PFSK-1 (cell line): ENCODE measurements at regions not wholly inside any gene's neighbourhood (a gene's known extent, or its start where the extent isn't known, plus 50 kb on each side); places are given as distances from the start of the nearest gene placed in this dataset.

ENCODE experiments used
- FOXP2 ChIP-seq: optimal IDR thresholded peaks from 2 replicates; pipeline ENCODE3; 2011; ENCODE audit warnings: borderline replicate concordance, control low read depth, inconsistent platforms; ENCODE audit not compliant: insufficient read depth; ENCODE audit errors: extremely low read length, extremely low read depth
- POLR2AphosphoS5 ChIP-seq: IDR thresholded peaks from 2 replicates; pipeline ENCODE4 v1.6.1; 2012; ENCODE audit warnings: low read depth, mild to moderate bottlenecking, control low read depth, low read length, moderate library complexity
- SIN3A ChIP-seq: IDR thresholded peaks from 2 replicates; pipeline ENCODE4 v1.6.1; 2012; ENCODE audit warnings: mild to moderate bottlenecking, low read length, moderate library complexity, borderline replicate concordance; ENCODE audit not compliant: insufficient read depth
- TAF1 ChIP-seq: IDR thresholded peaks from 2 replicates; pipeline ENCODE4 v1.6.1; 2012; ENCODE audit warnings: low read length, control low read depth, borderline replicate concordance; ENCODE audit not compliant: insufficient read depth
- TF ChIP-seq, protein P1 (sequence below), 2 experiments: IDR thresholded peaks; 2 replicates each; pipeline versions ENCODE4 v1.6.1 to v1.8.0; 2011 to 2012; ENCODE audit warnings: low read depth in 2 of 2, low read length in 2 of 2, control low read depth in 1 of 2, inconsistent platforms in 1 of 2, mild to moderate bottlenecking in 1 of 2, moderate library complexity in 1 of 2; ENCODE audit not compliant: insufficient read depth in 1 of 2

DNA sequence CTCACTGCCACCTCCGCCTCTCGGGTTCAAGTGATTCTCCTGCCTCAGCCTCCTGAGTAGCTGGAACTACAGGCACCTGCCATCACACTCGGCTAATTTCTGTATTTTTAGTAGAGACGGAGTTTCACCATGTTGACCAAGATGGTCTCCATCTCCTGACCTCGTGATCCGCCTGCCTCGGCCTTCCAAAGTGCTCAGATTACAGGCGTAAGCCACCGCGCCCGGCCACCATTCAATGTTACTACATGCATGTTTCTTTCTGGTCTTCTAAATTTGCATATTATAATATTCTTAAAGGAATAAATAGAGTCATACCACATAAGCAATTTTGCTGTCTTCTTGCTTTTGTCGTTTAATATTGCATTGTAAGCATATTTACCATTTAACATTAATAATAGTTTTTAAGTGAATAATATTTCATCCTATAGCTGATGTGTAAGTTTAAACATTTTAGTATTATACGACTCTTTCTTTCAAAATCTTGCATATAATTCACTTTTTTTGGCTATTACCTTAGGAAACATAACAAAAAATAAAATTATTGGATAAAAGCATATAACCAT lies 1270.4 kb downstream of the ADGRL3 start:
- TF ChIP-seq FOXP2 (no peak), TAF1 (no peak), SIN3A (no peak), POLR2AphosphoS5 (no peak)
- TF ChIP-seq, protein P1, sequence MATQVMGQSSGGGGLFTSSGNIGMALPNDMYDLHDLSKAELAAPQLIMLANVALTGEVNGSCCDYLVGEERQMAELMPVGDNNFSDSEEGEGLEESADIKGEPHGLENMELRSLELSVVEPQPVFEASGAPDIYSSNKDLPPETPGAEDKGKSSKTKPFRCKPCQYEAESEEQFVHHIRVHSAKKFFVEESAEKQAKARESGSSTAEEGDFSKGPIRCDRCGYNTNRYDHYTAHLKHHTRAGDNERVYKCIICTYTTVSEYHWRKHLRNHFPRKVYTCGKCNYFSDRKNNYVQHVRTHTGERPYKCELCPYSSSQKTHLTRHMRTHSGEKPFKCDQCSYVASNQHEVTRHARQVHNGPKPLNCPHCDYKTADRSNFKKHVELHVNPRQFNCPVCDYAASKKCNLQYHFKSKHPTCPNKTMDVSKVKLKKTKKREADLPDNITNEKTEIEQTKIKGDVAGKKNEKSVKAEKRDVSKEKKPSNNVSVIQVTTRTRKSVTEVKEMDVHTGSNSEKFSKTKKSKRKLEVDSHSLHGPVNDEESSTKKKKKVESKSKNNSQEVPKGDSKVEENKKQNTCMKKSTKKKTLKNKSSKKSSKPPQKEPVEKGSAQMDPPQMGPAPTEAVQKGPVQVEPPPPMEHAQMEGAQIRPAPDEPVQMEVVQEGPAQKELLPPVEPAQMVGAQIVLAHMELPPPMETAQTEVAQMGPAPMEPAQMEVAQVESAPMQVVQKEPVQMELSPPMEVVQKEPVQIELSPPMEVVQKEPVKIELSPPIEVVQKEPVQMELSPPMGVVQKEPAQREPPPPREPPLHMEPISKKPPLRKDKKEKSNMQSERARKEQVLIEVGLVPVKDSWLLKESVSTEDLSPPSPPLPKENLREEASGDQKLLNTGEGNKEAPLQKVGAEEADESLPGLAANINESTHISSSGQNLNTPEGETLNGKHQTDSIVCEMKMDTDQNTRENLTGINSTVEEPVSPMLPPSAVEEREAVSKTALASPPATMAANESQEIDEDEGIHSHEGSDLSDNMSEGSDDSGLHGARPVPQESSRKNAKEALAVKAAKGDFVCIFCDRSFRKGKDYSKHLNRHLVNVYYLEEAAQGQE (IDR thresholded peaks at IDR 0.05; ENCODE audit: insufficient read depth in 1 of 2, low read depth in 2 of 2, low read length in 2 of 2): no peak

DNA sequence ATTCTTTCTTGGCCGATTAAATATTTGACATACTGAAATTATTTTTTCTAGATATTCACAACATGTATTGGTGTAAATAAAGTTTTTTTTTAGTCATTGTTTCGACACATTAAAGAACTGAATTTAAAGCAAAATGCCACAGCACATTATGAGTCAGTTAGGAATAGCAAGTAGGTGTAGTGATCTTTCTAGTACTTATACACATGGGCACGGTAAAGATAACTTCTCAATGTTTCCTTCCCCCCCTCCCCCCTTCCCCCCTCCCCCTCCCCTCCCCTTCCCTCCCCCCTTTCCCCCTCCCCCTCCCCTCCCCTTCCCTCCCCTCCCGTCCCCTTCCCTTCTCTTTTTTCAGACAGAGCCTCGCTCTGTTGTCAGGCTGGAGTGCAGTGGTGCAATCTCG lies 1269.9 kb downstream of the ADGRL3 start:
- TF ChIP-seq TAF1: no peak
- no peak for TF ChIP-seq POLR2AphosphoS5
- no peak for TF ChIP-seq FOXP2
- TF ChIP-seq SIN3A: no peak
- TF ChIP-seq, protein P1 (IDR thresholded peaks at IDR 0.05; ENCODE audit: insufficient read depth in 1 of 2, low read depth in 2 of 2, low read length in 2 of 2): no peak

DNA sequence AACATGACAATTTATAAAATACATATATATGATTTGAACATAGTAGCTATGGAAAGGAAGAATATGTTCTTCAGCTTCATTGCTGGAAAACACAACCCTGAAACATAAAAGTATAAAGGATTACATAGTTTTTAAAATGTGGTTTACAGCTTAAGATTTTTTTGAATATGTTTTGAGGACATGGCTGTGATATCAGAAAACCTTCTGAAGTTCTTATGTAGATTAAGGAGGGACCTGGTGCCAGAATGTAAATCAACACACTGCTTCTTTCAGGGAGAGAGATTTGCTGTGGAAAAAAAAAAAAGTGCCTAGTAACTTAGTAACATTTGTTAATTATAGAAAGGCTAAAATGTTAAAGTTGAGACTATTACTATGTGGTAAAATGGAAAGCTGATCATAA lies 1261.8 kb downstream of the ADGRL3 start:
- TF ChIP-seq POLR2AphosphoS5: no peak
- TF ChIP-seq FOXP2: no peak
- TF ChIP-seq, protein P1 (IDR thresholded peaks at IDR 0.05; ENCODE audit: insufficient read depth in 1 of 2, low read depth in 2 of 2, low read length in 2 of 2): no peak
- no peak for TF ChIP-seq SIN3A
- no peak for TF ChIP-seq TAF1

DNA sequence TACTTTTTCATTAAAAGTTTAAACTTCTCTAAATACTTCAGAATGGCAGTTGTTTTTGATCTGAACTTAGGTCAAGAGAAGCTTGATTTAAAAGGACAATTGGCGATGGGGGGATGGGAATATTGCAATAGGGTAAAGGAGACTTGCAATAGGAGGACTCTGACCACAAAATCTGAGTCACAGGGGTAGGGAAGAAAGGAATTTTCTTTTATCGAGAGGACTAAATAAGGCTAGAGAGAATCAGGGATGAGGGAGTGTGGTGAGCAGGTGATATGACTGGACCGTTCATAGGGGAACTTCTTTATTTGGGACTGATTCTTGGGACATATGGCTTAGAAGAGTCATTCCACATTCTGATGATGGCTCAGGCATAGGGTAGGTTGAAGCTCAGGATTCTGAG lies 1260.2 kb downstream of the ADGRL3 start:
- TF ChIP-seq TAF1 (no peak), POLR2AphosphoS5 (no peak), FOXP2 (no peak), SIN3A (no peak)
- TF ChIP-seq, protein P1 (IDR thresholded peaks at IDR 0.05; ENCODE audit: insufficient read depth in 1 of 2, low read depth in 2 of 2, low read length in 2 of 2): no peak

GRCh38 chr4:62457356-62457755 lies 1257.2 kb downstream of the ADGRL3 start:
- TF ChIP-seq TAF1: no peak
